BLaER1 (cell line): ENCODE measurements at regions not wholly inside any gene's neighbourhood (a gene's known extent, or its start where the extent isn't known, plus 50 kb on each side); places are given as distances from the start of the nearest gene placed in this dataset.

Experiments
- H3K27ac ChIP-seq: shearing (Covaris generic); formaldehyde crosslinking; 2 replicates; pipeline ENCODE4 v1.8.1; 2022
- H3K27me3 ChIP-seq: shearing (Covaris generic); formaldehyde crosslinking; 2 replicates; pipeline ENCODE4 v1.8.1; 2022
- H3K36me3 ChIP-seq: shearing (Covaris generic); formaldehyde crosslinking; 2 replicates; pipeline ENCODE4 v1.8.1; 2022
- H3K4me1 ChIP-seq: shearing (Covaris generic); formaldehyde crosslinking; 2 replicates; pipeline ENCODE4 v1.8.1; 2022
- H3K4me2 ChIP-seq: shearing (Covaris generic); formaldehyde crosslinking; 2 replicates; pipeline ENCODE4 v1.8.1; 2022
- H3K4me3 ChIP-seq: shearing (Covaris generic); formaldehyde crosslinking; 2 replicates; pipeline ENCODE4 v1.8.1; 2022
- H3K9ac ChIP-seq: shearing (Covaris generic); formaldehyde crosslinking; 2 replicates; pipeline ENCODE4 v1.8.1; 2022
- H3K9me3 ChIP-seq: shearing (Covaris generic); formaldehyde crosslinking; 2 replicates; pipeline ENCODE4 v1.8.1; 2022
- H4K20me1 ChIP-seq: shearing (Covaris generic); formaldehyde crosslinking; 2 replicates; pipeline ENCODE4 v1.8.1; 2022
- Cebpa-rat ChIP-seq: shearing (Covaris generic); IDR thresholded peaks from 2 replicates; pipeline ENCODE4 v1.8.1; 2022

DNA sequence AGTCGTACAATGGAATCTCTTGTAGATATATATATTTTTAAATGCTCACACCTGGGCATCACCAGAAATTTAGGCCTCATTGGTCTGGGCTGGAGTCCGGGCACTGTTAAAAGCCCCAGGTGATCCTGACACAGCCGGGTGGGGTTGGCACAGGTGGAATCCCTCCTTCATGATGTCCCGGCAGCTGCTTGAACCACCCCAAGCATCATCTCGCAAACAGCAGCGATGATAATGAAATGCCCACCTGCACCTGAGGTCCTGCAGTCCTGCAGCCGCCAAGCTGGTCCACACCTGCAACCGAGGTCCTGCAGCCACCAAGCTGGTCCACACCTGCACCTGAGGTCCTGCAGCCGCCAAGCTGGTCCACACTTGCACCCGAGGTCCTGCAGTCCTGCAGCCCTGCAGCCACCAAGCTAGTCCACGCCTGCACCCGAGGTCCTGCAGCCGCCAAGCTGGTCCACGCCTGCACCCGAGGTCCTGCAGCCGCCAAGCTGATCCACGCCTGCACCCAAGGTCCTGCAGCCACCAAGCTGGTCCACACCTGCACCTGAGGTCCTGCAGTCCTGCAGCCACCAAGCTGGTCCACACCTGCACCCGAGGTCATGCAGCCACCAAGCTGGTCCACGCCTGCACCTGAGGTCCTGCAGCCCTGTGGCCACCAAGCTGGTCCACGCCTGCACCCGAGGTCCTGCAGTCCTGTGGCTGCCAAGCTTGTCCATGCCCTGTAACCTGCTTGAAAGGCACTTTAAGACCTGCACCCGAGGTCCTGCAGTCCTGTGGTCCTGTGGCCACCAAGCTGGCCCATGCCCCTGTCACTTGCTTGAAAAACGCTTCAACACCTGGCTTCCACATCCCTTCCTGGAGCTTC, 261.2 kb downstream of the DLL1 start:
- TF ChIP-seq Cebpa-rat: no peak
- no peak overlapping the region for H3K4me3 ChIP-seq
- no peaks in the 10 kb centered on the region for H3K4me1 ChIP-seq
- H3K9me3 ChIP-seq: peaks cover 22% of the 10 kb centered on the region
- H3K27ac ChIP-seq: no peak overlapping the region
- no peak overlapping the region for H3K4me2 ChIP-seq
- H4K20me1 ChIP-seq: no peaks in the 10 kb centered on the region
- H3K9ac ChIP-seq: no peak overlapping the region
- no peaks in the 10 kb centered on the region for H3K36me3 ChIP-seq
- no peaks in the 10 kb centered on the region for H3K27me3 ChIP-seq

DNA sequence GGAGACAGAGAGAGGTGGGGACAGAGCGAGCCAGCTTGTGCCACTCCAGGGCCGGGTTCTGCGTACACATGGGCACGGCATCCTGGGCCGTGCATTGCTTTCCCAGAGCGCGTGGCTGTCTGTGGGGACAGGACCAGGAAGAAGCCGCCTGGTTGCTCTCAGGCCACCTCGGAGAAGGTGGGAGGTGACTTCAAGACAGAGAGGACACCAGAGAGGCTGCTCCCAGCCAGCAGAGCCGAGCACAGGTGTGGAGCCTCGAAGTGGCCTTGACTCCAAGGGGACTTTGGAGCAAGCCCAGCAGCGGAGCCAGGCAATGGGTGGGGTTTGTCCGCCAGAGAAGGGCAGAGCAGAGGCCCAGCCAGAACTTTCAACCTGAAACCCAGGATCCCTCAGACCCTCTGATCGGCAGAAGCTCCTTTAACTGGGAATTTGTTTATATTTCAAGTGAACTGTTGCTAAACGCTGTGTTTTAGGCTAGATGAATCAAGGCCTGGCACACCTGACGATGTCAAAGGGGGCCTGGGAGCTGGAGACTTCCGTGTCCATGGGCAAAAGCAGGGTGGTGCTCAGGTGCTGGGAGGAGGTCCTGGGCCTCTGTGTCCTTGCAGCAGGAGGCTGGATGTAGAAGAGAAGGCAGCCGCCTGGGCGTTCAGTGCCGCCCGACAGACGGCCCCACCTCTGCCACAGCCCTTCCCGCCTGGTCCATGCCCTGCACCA, 262.1 kb downstream of the DLL1 start:
- no peaks in the 10 kb centered on the region for H3K36me3 ChIP-seq
- H3K27ac ChIP-seq: no peak overlapping the region
- no peak overlapping the region for H3K4me2 ChIP-seq
- H3K4me3 ChIP-seq: no peak overlapping the region
- no peaks in the 10 kb centered on the region for H4K20me1 ChIP-seq
- H3K9me3 ChIP-seq: peaks cover 15% of the 10 kb centered on the region
- no peaks in the 10 kb centered on the region for H3K27me3 ChIP-seq
- TF ChIP-seq Cebpa-rat: no peak
- H3K9ac ChIP-seq: no peak overlapping the region
- no peaks in the 10 kb centered on the region for H3K4me1 ChIP-seq

GRCh38 chr6:170027647-170028043, 263.2 kb downstream of the DLL1 start:
- no peak for TF ChIP-seq Cebpa-rat
- H3K4me2 ChIP-seq: no peak overlapping the region
- H3K36me3 ChIP-seq: no peaks in the 10 kb centered on the region
- H3K9me3 ChIP-seq: peaks cover 14% of the 10 kb centered on the region
- H3K4me3 ChIP-seq: no peak overlapping the region
- H3K27me3 ChIP-seq: no peaks in the 10 kb centered on the region
- H3K4me1 ChIP-seq: no peaks in the 10 kb centered on the region
- no peak overlapping the region for H3K27ac ChIP-seq
- no peaks in the 10 kb centered on the region for H4K20me1 ChIP-seq
- no peak overlapping the region for H3K9ac ChIP-seq

DNA sequence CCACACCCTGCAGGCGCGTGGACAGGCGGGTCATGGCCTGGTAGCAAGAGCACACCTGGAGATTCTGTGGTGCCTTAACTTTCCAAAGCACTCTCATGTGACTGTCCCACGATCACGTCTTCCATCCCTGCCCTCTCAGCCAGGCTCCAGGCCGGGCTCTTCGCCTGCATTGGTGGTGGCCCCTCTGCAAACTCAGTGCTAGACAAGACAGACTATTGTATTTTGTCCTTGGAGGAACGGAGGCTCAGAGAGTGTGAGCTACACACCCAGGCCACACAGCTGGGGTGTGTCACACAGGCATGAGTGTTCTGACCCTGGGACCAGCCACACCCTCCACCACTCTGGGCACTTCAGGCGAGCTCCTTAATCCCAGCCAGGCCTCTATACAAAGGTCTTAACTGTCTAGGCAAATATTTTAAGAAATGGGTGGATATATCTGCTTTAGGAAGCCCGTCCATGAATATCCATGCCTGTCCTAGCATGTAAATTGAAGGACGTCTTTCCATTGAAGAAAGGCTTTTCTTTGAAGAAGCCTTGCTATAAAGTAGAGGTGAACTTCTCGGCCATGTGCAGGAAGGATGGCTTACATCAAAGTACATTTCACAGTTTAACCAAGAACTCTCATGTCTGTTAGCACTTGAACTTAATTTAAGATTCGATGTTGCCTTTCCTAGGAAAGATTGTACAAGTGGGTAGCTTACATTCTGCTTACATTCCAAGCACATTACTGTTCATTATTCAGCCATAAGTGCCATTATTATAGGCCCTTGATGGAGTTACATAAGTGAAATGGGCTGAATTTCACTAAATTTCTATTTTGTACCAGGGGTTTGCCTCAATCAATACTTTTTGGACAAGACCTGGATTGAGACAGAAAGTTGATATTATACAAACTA, 263.9 kb downstream of the DLL1 start:
- Histone ChIP-seq H3K4me1 (no peaks in the 10 kb centered on the region), H3K4me2 (no peak overlapping the region), H3K9ac (no peak overlapping the region), H3K36me3 (no peaks in the 10 kb centered on the region), H3K27me3 (no peaks in the 10 kb centered on the region), H3K27ac (no peak overlapping the region), H3K4me3 (no peak overlapping the region), H3K9me3 (peaks cover 10% of the 10 kb centered on the region), H4K20me1 (no peaks in the 10 kb centered on the region)
- no peak for TF ChIP-seq Cebpa-rat

DNA sequence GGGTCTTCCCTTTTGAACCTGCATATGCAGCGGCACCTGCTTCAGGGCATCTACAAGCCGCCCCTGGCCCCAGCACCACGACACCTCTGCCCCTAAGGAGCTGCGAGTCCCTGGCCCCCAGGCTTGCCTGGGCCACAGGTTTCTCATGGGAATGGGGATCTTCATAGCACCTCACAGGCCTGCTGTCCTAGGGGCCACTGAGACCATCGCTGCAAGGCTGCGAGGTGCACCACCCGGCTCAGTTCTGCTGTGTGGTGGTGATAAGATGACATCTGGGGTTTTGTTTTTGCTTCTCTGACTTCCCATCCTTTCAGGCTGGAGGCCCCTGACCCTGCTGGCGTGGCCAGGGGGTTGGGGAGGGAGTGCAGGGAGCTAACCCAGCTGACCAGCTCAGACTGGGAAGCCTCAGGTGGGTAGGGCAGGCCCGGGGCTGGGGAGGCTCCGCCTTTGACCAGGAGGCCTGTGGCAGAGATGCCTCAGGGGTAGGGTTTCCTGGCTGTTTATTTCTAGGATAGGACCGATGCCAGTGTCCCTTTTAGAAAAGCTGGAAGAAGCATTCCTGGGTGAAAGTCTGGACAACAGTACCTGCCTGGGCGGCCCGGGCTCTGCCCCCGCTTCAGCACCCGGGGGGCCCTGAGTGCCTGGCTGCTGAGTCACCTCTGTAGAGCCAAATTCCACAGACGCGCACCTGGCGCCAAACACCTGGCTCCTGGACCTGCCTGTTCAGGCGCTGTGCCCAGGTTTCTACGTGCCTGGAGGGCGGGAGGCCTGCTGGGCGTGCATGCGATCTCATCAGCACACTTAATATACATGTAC, 264.7 kb downstream of the DLL1 start:
- H3K27me3 ChIP-seq: no peaks in the 10 kb centered on the region
- H3K9me3 ChIP-seq: peaks cover 10% of the 10 kb centered on the region
- H3K36me3 ChIP-seq: no peaks in the 10 kb centered on the region
- no peak for TF ChIP-seq Cebpa-rat
- no peak overlapping the region for H3K4me3 ChIP-seq
- no peak overlapping the region for H3K4me2 ChIP-seq
- H3K27ac ChIP-seq: no peak overlapping the region
- H3K4me1 ChIP-seq: no peaks in the 10 kb centered on the region
- no peak overlapping the region for H3K9ac ChIP-seq
- no peaks in the 10 kb centered on the region for H4K20me1 ChIP-seq

DNA sequence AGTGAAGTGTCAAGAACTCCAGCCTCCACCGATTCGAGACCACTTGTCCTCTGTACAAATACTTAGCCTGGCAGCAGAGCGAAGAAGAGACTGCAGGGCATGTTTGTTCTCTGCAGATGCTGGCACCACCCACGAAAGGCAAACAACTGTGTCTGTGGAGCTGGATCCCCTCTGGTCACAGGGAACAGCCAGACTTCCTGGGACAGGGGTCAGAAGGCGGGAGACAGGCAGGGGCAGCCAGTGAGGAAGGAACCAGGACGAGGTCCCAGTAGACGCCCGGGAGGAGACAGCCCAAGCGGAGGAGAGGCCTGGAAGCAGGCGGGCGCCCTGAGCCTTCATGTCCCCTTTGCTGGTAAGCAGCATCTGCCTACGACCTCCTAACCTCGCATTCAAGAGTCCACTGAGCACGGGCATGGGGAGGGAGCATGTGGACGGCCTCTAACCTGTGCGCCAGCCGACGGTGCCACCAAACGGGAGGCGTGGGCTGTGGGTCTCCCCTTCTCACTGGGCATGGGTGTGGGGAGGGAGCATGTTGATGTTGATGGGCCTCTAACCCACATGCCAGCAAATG, 265.5 kb downstream of the DLL1 start:
- Histone ChIP-seq H3K27me3 (no peaks in the 10 kb centered on the region), H3K9ac (no peak overlapping the region)

DNA sequence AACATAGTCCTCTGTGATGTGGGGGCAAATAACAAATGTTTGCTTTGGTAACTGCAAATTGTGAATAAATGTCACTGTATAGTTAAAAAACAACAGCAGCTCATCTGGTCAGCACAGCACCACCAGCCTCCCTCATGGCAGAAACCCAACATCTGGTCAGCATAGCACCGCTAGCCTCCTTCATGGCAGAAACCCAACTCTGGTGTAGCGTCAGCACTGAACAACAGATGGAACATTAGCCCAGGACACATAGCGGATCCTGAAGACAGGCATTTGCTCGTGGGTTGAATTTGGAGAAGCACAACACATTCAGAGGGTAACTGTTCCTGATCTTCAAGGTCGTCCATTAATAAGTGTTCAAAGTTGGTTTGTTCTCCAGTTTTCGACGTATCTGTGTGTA, 265.9 kb downstream of the DLL1 start:
- Histone ChIP-seq H3K27me3 (no peaks in the 10 kb centered on the region), H3K27ac (no peak overlapping the region)

More for the DNA sequence above, 265.5 kb downstream of the DLL1 start:
- no peak for TF ChIP-seq Cebpa-rat
- no peaks in the 10 kb centered on the region for H3K36me3 ChIP-seq
- no peaks in the 10 kb centered on the region for H4K20me1 ChIP-seq
- H3K9me3 ChIP-seq: peaks cover 10% of the 10 kb centered on the region
- H3K27ac ChIP-seq: no peak overlapping the region
- no peak overlapping the region for H3K4me3 ChIP-seq
- no peak overlapping the region for H3K4me2 ChIP-seq
- no peaks in the 10 kb centered on the region for H3K4me1 ChIP-seq

DNA sequence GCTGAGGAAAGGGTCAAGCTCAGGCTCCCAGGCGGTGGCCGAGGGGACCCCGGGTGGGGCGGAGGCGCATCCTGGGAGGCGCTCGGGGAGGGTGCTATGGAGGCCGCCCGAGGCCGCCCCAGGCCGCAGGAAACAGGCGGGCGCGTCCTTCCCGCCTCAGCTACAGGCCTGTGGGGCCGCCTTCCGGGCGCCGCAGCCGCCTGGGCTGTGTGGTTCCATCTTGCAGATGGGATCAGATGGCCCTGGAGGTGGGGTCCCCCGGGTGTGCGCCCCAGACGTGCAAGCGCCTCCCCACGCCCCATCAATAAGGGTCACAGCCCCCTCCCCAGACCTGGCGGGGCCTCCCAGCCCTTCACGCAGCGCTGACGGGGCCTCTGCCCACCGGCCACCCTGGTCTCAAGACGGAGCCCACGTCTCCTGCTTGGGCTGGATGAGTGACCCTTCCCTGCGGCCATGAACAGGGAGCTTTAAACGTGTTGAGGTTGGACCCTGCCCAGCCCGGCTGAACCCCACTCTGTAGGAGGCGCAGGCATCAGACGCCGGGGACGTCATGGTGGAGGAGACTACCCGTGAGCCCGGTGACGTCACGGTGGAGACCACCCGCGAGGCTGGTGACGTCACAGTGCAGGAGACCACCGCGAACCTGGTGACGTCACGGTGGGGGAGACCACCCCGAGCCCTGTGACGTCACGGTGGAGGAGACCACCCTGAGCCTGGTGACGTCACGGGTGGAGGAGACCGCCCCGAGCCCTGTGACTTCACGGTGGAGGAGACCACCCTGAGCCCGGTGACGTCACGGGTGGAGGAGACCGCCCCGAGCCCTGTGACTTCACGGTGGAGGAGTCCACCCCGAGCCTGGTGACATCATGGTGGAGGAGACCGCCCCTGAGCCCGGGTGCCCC, 267.0 kb downstream of the DLL1 start:
- H3K4me3 ChIP-seq: no peak overlapping the region
- TF ChIP-seq Cebpa-rat: no peak
- no peaks in the 10 kb centered on the region for H3K27me3 ChIP-seq
- peaks cover 10% of the 10 kb centered on the region for H3K9me3 ChIP-seq
- no peaks in the 10 kb centered on the region for H3K36me3 ChIP-seq
- no peaks in the 10 kb centered on the region for H4K20me1 ChIP-seq
- no peak overlapping the region for H3K9ac ChIP-seq
- no peak overlapping the region for H3K4me2 ChIP-seq
- no peaks in the 10 kb centered on the region for H3K4me1 ChIP-seq
- no peak overlapping the region for H3K27ac ChIP-seq

More for the DNA sequence above, 265.9 kb downstream of the DLL1 start:
- Histone ChIP-seq H3K36me3 (no peaks in the 10 kb centered on the region), H3K4me1 (no peaks in the 10 kb centered on the region), H3K4me2 (no peak overlapping the region), H3K9me3 (peaks cover 10% of the 10 kb centered on the region), H3K9ac (no peak overlapping the region), H4K20me1 (no peaks in the 10 kb centered on the region), H3K4me3 (no peak overlapping the region)
- no peak for TF ChIP-seq Cebpa-rat
